ENCODE measurements at regions not wholly inside any gene's neighbourhood (a gene's known extent, or its start where the extent isn't known, plus 50 kb on each side); places are given as distances from the start of the nearest gene placed in this dataset.

DNA sequence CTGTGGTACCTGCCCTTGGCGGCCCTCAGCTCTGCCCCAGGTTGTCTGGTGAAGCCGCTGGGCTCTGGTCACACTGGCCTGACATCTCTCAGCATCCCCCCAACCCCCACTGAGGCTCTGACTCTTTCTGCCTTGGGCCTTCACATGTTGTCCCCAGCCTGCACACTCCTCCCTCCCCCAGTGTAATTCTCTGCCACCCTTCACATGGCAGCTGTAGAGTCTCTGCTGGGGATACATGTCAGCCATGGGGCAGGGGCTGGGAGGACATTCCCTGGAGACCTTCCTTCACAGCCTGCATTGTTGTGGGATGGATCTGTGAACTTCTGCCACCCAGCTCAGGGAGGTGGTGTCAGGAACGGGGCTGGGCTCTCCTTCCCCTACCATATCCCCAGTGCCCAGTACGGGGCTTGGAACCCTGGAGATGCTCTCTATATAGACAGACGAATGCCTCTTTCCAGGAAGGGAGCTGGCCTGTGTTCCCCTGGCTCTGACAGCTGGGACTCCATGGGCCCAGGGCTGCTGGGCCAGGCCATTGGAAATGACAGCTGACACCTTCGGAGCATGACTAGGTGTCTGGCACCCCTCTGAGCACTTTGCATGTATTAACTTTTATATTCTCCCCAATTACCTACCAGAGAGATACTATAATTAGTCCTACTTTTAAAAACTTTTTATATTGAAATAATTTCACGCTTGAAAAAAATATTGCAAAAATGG lies 151.5 kb downstream of the INHBB start:
- TF ChIP-seq, protein P1, sequence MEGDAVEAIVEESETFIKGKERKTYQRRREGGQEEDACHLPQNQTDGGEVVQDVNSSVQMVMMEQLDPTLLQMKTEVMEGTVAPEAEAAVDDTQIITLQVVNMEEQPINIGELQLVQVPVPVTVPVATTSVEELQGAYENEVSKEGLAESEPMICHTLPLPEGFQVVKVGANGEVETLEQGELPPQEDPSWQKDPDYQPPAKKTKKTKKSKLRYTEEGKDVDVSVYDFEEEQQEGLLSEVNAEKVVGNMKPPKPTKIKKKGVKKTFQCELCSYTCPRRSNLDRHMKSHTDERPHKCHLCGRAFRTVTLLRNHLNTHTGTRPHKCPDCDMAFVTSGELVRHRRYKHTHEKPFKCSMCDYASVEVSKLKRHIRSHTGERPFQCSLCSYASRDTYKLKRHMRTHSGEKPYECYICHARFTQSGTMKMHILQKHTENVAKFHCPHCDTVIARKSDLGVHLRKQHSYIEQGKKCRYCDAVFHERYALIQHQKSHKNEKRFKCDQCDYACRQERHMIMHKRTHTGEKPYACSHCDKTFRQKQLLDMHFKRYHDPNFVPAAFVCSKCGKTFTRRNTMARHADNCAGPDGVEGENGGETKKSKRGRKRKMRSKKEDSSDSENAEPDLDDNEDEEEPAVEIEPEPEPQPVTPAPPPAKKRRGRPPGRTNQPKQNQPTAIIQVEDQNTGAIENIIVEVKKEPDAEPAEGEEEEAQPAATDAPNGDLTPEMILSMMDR (conservative IDR thresholded peaks at IDR 0.05; ENCODE audit: control insufficient read depth, insufficient read depth, low read depth, low read length) = no peak
- H3K4me3 ChIP-seq (ENCODE audit: control insufficient read depth, low read depth, low read length) = no peak overlapping the region
- DNase-seq (ENCODE audit: low read depth) = no peak

DNA sequence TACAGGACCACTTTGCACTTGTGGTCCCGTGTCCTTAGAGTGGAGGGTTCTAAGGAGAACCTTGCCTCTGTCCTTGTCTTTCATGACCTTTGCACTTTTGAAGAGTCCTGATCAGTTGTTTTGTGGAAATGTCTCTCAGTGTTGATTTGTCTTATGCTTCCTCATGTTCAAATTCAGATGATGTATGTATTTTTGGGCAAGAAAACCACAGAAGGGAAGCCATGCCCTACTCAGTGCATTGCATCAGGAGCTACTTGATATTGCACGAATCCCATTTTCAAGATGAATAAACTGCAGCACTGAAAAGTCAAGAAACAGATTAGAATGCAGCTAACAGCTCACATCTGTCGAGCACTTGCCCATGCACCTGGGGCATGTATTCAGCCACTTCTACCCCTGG lies 152.2 kb downstream of the INHBB start:
- TF ChIP-seq, protein P1 (conservative IDR thresholded peaks at IDR 0.05; ENCODE audit: control insufficient read depth, insufficient read depth, low read depth, low read length) = no peak
- DNase-seq (ENCODE audit: low read depth) = no peak
- H3K4me3 ChIP-seq (ENCODE audit: control insufficient read depth, low read depth, low read length) = no peak overlapping the region

DNA sequence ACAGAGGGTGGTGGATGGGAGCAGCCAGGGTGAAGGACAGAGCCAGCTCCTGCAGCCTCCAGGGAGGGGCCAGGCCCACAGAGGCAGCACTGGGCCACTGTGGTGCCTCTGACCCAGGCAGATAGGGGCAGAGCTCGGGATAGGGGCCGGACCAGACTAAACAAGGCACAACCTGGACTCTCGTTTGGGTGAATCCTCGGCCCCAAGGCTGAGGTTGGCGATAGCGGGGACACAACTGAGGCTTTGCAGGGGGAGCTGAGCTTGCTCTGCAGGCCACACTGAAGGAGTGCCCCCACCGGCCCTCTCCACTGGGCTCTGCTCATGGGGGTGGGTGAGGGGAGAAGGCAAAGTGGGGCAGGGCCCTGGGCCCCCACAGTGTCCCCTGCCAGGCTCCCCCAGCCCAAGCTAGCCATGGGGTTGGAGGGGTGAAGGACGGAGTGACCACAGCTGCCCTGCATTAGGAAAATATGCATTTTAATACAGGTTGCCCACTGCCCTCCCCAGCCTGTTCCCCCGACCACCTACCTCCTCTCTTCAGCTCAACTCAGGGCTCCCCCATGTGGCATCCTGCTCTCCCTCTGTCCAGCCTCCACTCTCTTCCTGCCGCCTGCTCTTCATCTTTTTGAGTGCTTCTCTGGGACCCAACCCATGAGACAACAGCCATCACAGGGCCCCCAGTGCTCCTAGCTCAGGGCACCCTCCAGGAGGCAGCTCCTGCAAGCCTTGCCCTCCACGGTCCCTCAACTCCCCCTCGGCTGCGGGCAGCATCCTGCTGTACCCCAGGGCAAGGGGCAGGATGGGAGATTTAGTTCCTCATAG lies 152.8 kb downstream of the INHBB start:
- DNase-seq (ENCODE audit: low read depth) = no peak
- TF ChIP-seq, protein P1 (conservative IDR thresholded peaks at IDR 0.05; ENCODE audit: control insufficient read depth, insufficient read depth, low read depth, low read length) = no peak
- H3K4me3 ChIP-seq (ENCODE audit: control insufficient read depth, low read depth, low read length) = no peak overlapping the region

DNA sequence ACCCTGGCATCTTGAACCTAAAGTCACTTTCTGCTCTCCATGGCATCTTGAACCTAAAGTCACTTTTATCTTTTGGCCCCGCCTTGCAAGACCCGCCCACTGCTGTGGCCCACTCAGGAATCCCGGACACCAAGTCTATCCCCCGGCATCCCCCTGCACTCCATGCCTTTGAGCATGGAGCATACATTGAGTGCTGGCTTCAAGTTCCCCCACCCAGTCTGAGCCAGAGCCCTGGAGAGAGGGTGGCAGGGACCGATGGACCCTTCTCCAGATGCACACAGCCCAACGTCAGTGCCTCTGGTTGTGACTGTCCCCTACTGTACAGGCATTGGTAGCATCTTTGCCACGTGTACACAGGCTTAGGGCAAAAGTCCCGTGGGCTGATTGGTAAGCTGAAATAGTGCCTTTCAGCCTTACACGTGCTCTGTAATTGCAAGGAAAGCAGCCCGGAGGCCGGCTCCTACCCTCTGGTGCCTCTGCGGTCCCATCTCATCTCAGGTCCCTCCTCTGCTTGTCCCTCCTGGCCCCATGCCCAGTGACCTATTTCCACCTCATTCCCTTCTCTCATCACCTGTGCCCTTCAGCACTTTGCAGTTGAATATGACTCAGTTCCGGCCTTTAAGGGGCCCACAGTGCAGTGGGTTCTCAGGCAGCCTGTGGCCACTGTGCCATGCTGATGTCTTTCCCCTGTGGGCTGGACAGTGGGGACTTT lies 154.0 kb downstream of the INHBB start:
- DNase-seq (ENCODE audit: low read depth) = no peak
- TF ChIP-seq, protein P1 (conservative IDR thresholded peaks at IDR 0.05; ENCODE audit: control insufficient read depth, insufficient read depth, low read depth, low read length) = no peak
- no peak overlapping the region for H3K4me3 ChIP-seq (ENCODE audit: control insufficient read depth, low read depth, low read length)

DNA sequence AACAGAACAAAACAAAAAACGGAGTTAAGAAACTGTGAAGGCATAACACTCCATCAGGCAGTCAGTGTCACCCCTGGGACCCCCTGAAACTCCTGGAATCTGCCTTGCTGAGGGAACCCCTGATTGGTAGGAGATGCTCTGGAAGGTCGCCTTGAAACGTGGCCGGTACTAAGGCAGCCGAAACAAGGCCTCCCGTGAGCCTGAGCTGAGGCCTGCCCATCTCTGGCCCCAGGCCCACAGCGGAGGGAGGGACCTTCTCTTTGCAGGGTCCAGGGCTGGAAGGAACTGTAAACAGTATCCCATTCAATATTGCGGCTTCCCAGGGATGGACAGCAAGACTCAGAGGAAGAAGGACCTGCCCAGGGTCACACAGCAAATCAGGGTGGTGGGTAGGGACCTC lies 155.7 kb downstream of the INHBB start:
- H3K4me3 ChIP-seq (ENCODE audit: control insufficient read depth, low read depth, low read length) = no peak overlapping the region
- TF ChIP-seq, protein P1 (conservative IDR thresholded peaks at IDR 0.05; ENCODE audit: control insufficient read depth, insufficient read depth, low read depth, low read length) = no peak
- DNase-seq (ENCODE audit: low read depth) = no peak

DNA sequence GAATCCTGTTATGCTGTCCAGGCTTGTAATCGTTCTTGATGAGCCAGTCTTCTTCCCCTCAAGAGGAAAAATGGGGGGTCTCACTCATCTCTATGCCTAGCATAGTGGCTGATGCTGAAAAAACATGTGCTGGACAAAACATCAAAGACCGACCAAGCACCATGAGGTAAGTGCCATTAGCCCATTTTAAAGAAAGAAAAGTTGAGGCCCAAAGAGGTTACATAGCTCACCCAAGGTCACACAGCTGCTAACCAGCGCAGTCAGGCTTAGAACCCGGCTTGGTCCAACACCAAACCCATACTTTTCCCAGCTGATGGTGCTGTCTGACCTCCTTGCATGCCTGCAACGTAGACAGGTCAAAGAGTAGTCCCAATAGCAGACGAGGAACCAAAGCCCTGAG lies 156.4 kb downstream of the INHBB start:
- no peak for DNase-seq (ENCODE audit: low read depth)
- H3K4me3 ChIP-seq (ENCODE audit: control insufficient read depth, low read depth, low read length) = no peak overlapping the region

More for the DNA sequence above, 156.4 kb downstream of the INHBB start:
- TF ChIP-seq, protein P1 (conservative IDR thresholded peaks at IDR 0.05; ENCODE audit: control insufficient read depth, insufficient read depth, low read depth, low read length) = no peak
